ENCODE measurements at regions not wholly inside any gene's neighbourhood (a gene's known extent, or its start where the extent isn't known, plus 50 kb on each side); places are given as distances from the start of the nearest gene placed in this dataset.

DNA sequence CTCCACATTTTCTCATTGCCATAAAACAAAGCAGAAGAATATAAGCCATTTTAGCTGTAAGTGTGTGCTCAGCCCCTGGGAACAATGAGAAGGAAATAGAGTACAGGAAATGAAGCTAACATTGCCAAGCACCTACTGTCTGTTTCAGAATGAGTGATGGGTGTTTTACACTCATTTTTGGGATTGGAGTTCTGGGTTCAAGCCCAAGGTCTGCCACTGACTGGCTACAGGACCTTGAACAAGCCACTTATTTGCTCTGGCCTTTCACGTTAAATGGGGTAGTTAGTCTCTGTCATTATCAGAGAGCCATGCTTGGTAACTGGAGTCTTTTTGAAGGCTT is 80.7 kb upstream of the KAZN start:
- TF ChIP-seq, protein P1, sequence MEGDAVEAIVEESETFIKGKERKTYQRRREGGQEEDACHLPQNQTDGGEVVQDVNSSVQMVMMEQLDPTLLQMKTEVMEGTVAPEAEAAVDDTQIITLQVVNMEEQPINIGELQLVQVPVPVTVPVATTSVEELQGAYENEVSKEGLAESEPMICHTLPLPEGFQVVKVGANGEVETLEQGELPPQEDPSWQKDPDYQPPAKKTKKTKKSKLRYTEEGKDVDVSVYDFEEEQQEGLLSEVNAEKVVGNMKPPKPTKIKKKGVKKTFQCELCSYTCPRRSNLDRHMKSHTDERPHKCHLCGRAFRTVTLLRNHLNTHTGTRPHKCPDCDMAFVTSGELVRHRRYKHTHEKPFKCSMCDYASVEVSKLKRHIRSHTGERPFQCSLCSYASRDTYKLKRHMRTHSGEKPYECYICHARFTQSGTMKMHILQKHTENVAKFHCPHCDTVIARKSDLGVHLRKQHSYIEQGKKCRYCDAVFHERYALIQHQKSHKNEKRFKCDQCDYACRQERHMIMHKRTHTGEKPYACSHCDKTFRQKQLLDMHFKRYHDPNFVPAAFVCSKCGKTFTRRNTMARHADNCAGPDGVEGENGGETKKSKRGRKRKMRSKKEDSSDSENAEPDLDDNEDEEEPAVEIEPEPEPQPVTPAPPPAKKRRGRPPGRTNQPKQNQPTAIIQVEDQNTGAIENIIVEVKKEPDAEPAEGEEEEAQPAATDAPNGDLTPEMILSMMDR (optimal IDR thresholded peaks at IDR 0.05 in 1 of 3, IDR thresholded peaks at IDR 0.05 in 1 of 3, conservative IDR thresholded peaks at IDR 0.05 in 1 of 3; ENCODE audit: extremely low read depth in 1 of 3, insufficient read depth in 2 of 3, low read length in 3 of 3) = no peak
- TF ChIP-seq EZH2 (IDR thresholded peaks at IDR 0.05; ENCODE audit: low read length) = no peak
